ENCODE measurements at regions not wholly inside any gene's neighbourhood (a gene's known extent, or its start where the extent isn't known, plus 50 kb on each side); places are given as distances from the start of the nearest gene placed in this dataset.

DNA sequence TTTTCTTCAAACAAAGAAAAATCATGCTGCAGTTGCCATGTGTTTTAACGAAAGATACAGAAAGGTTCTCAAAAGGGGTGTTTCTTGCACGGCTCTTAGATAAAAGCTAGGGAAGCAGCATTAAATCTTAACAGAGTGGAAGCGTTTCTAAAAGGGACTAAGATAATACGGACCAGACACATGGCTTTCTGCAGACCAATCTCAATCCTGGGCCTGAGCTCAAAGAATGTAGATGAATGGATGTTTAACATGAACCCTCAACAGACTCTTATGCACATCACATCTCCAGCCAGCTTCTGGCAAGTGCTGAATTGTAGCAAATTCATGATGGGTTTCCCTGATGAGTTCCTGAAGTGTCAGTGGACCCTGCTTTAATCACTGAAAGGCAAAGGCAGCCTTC is 80.2 kb upstream of the COX10 start:
- H3K9me2 ChIP-seq (ENCODE audit: insufficient read depth) = no peaks in the 10 kb centered on the region; the same call in 1 of the 2 replicates
- 0 out of 3 replicates have a peak, but pooled peaks cover 3% of the 10 kb centered on the region for H3K9me3 Mint-ChIP-seq
- no peak for DNase-seq (ENCODE audit: low spot score)
- TF ChIP-seq, protein P1, sequence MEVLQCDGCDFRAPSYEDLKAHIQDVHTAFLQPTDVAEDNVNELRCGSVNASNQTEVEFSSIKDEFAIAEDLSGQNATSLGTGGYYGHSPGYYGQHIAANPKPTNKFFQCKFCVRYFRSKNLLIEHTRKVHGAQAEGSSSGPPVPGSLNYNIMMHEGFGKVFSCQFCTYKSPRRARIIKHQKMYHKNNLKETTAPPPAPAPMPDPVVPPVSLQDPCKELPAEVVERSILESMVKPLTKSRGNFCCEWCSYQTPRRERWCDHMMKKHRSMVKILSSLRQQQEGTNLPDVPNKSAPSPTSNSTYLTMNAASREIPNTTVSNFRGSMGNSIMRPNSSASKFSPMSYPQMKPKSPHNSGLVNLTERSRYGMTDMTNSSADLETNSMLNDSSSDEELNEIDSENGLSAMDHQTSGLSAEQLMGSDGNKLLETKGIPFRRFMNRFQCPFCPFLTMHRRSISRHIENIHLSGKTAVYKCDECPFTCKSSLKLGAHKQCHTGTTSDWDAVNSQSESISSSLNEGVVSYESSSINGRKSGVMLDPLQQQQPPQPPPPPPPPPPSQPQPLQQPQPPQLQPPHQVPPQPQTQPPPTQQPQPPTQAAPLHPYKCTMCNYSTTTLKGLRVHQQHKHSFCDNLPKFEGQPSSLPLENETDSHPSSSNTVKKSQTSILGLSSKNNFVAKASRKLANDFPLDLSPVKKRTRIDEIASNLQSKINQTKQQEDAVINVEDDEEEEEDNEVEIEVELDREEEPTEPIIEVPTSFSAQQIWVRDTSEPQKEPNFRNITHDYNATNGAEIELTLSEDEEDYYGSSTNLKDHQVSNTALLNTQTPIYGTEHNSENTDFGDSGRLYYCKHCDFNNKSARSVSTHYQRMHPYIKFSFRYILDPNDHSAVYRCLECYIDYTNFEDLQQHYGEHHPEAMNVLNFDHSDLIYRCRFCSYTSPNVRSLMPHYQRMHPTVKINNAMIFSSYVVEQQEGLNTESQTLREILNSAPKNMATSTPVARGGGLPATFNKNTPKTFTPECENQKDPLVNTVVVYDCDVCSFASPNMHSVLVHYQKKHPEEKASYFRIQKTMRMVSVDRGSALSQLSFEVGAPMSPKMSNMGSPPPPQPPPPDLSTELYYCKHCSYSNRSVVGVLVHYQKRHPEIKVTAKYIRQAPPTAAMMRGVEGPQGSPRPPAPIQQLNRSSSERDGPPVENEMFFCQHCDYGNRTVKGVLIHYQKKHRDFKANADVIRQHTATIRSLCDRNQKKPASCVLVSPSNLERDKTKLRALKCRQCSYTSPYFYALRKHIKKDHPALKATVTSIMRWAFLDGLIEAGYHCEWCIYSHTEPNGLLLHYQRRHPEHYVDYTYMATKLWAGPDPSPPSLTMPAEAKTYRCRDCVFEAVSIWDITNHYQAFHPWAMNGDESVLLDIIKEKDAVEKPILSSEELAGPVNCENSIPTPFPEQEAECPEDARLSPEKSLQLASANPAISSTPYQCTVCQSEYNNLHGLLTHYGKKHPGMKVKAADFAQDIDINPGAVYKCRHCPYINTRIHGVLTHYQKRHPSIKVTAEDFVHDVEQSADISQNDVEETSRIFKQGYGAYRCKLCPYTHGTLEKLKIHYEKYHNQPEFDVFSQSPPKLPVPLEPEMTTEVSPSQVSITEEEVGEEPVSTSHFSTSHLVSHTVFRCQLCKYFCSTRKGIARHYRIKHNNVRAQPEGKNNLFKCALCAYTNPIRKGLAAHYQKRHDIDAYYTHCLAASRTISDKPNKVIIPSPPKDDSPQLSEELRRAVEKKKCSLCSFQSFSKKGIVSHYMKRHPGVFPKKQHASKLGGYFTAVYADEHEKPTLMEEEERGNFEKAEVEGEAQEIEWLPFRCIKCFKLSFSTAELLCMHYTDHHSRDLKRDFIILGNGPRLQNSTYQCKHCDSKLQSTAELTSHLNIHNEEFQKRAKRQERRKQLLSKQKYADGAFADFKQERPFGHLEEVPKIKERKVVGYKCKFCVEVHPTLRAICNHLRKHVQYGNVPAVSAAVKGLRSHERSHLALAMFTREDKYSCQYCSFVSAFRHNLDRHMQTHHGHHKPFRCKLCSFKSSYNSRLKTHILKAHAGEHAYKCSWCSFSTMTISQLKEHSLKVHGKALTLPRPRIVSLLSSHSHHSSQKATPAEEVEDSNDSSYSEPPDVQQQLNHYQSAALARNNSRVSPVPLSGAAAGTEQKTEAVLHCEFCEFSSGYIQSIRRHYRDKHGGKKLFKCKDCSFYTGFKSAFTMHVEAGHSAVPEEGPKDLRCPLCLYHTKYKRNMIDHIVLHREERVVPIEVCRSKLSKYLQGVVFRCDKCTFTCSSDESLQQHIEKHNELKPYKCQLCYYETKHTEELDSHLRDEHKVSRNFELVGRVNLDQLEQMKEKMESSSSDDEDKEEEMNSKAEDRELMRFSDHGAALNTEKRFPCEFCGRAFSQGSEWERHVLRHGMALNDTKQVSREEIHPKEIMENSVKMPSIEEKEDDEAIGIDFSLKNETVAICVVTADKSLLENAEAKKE (CRISPR knock-in tag; IDR thresholded peaks at IDR 0.05) = no peak
- no peak for TF ChIP-seq EZH2 (IDR thresholded peaks at IDR 0.05; ENCODE audit: low read depth, unreplicated experiment)
- TF ChIP-seq, protein P2, sequence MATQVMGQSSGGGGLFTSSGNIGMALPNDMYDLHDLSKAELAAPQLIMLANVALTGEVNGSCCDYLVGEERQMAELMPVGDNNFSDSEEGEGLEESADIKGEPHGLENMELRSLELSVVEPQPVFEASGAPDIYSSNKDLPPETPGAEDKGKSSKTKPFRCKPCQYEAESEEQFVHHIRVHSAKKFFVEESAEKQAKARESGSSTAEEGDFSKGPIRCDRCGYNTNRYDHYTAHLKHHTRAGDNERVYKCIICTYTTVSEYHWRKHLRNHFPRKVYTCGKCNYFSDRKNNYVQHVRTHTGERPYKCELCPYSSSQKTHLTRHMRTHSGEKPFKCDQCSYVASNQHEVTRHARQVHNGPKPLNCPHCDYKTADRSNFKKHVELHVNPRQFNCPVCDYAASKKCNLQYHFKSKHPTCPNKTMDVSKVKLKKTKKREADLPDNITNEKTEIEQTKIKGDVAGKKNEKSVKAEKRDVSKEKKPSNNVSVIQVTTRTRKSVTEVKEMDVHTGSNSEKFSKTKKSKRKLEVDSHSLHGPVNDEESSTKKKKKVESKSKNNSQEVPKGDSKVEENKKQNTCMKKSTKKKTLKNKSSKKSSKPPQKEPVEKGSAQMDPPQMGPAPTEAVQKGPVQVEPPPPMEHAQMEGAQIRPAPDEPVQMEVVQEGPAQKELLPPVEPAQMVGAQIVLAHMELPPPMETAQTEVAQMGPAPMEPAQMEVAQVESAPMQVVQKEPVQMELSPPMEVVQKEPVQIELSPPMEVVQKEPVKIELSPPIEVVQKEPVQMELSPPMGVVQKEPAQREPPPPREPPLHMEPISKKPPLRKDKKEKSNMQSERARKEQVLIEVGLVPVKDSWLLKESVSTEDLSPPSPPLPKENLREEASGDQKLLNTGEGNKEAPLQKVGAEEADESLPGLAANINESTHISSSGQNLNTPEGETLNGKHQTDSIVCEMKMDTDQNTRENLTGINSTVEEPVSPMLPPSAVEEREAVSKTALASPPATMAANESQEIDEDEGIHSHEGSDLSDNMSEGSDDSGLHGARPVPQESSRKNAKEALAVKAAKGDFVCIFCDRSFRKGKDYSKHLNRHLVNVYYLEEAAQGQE (IDR thresholded peaks at IDR 0.05; ENCODE audit: unreplicated experiment) = no peak
- no peak overlapping the region for H3K4me3 ChIP-seq
- no peak overlapping the region for H3K27ac Mint-ChIP-seq
- no peak overlapping the region for H3K27ac ChIP-seq (ENCODE audit: low read depth)
- no peaks in the 10 kb centered on the region for H3K4me1 ChIP-seq (ENCODE audit: insufficient read depth)
- no peaks in the 10 kb centered on the region for H3K79me2 ChIP-seq (replicated peaks; ENCODE audit: insufficient read depth)
- no peaks in the 10 kb centered on the region for H3K36me3 Mint-ChIP-seq (ENCODE audit: low read depth)
- H3K4me3 Mint-ChIP-seq = no peak overlapping the region
- H3K27me3 Mint-ChIP-seq (ENCODE audit: insufficient read depth, low read depth, poor library complexity) = peaks cover 6% of the 10 kb centered on the region
- ATAC-seq = no peak
- no peaks in the 10 kb centered on the region for H4K20me1 ChIP-seq (replicated peaks; ENCODE audit: insufficient read depth)
- no peak overlapping the region for H2AFZ ChIP-seq
- H3F3A ChIP-seq (replicated peaks; ENCODE audit: low read depth) = no peaks in the 10 kb centered on the region
- H3K27me3 ChIP-seq (ENCODE audit: insufficient read depth) = no peaks in the 10 kb centered on the region
- H3K4me1 Mint-ChIP-seq = peaks cover 8% of the 10 kb centered on the region
- no peaks in the 10 kb centered on the region for H3K36me3 ChIP-seq (ENCODE audit: insufficient read depth)
- no peak overlapping the region for H3K4me2 ChIP-seq

Measured in GM23338 (cell line).